ENCODE measurements at regions not wholly inside any gene's neighbourhood (a gene's known extent, or its start where the extent isn't known, plus 50 kb on each side); places are given as distances from the start of the nearest gene placed in this dataset.

DNA sequence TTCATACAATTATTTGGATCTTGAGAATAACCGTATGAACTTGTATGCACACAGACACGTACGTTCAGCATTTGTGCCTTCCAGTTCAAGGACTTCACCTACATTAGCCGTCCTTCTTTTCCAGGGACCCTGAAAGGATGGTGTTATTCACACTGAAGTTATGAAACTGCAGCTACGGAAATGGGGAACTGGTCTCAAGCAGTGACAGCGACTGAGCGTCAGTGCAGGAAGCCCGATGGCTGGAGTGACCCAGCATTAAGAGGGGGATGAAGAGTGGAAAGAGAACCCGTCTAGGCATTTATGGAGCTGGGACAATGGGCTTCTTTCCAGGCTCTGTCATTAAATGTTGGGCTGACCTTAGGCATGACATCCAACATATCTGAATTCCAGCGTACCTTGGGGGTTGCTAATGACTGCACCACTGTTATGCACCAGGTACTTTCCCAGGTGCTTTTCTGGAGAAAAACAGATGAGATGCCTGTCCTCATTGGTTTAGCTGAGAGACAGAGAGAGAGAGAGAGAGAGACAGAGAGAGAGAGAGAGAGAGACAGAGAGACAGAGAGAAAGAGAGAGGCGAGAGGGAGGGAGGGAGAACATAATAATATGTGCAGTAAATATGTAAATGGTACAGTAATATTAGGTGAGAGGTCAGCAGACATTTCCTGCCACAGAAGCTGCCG is 204.7 kb upstream of the EXOC2 start:
- TF ChIP-seq, protein P1, sequence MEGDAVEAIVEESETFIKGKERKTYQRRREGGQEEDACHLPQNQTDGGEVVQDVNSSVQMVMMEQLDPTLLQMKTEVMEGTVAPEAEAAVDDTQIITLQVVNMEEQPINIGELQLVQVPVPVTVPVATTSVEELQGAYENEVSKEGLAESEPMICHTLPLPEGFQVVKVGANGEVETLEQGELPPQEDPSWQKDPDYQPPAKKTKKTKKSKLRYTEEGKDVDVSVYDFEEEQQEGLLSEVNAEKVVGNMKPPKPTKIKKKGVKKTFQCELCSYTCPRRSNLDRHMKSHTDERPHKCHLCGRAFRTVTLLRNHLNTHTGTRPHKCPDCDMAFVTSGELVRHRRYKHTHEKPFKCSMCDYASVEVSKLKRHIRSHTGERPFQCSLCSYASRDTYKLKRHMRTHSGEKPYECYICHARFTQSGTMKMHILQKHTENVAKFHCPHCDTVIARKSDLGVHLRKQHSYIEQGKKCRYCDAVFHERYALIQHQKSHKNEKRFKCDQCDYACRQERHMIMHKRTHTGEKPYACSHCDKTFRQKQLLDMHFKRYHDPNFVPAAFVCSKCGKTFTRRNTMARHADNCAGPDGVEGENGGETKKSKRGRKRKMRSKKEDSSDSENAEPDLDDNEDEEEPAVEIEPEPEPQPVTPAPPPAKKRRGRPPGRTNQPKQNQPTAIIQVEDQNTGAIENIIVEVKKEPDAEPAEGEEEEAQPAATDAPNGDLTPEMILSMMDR (IDR thresholded peaks at IDR 0.05) = no peak
- TF ChIP-seq EZH2 (IDR thresholded peaks at IDR 0.05) = no peak
